Calu3 (cell line): ENCODE measurements at regions not wholly inside any gene's neighbourhood (a gene's known extent, or its start where the extent isn't known, plus 50 kb on each side); places are given as distances from the start of the nearest gene placed in this dataset.

Experiments
- BruUV-seq: library from RNA; stranded (reverse); fragments of 400-500 nt; replicated peaks from 2 replicates; lab custom pipeline; 2021; lab: Mats Ljungman, UMichigan
- CTCF ChIA-PET: fragments of 300-600 bp; sonication (Branson Sonifier 250); formaldehyde crosslinking; loops from one replicate; lab custom pipeline; 2022; ENCODE audit warnings: antibody characterized with exemption; lab: Charles Lee
- DNase-seq: peaks from one replicate; pipeline ENCODE4 v3.0.0; 2022
- H3K27ac Mint-ChIP-seq: one replicate; pipeline ENCODE4 v1.8.0; 2022; ENCODE audit warnings: mixed read lengths; ENCODE audit not compliant: unreplicated experiment
- H3K27me3 Mint-ChIP-seq: one replicate; pipeline ENCODE4 v1.8.0; 2022; ENCODE audit warnings: mixed read lengths; ENCODE audit not compliant: unreplicated experiment
- H3K36me3 Mint-ChIP-seq: one replicate; pipeline ENCODE4 v1.8.0; 2022; ENCODE audit warnings: mild to moderate bottlenecking, moderate library complexity, mixed read lengths; ENCODE audit not compliant: insufficient read depth, unreplicated experiment
- H3K4me1 Mint-ChIP-seq: one replicate; pipeline ENCODE4 v1.8.0; 2022; ENCODE audit warnings: mild to moderate bottlenecking, low read depth, mixed read lengths; ENCODE audit not compliant: unreplicated experiment
- H3K4me3 Mint-ChIP-seq: one replicate; pipeline ENCODE4 v1.8.0; 2022; ENCODE audit warnings: mild to moderate bottlenecking, low read depth, moderate library complexity, mixed read lengths; ENCODE audit not compliant: unreplicated experiment
- H3K9me3 Mint-ChIP-seq: one replicate; pipeline ENCODE4 v1.8.0; 2022; ENCODE audit warnings: low read depth, mixed read lengths; ENCODE audit not compliant: unreplicated experiment
- CTCF ChIP-seq: fragments of 200-600 bp; IDR thresholded peaks from one replicate; pipeline ENCODE4 v1.8.0; 2022; ENCODE audit warnings: antibody characterized with exemption; ENCODE audit not compliant: unreplicated experiment
- intact Hi-C: fragments of 100-400 bp; cut with micrococcal nuclease; formaldehyde crosslinking; loops from one replicate; pipeline ENCODE4 v1.10.0; 2022; ENCODE audit not compliant: unreplicated experiment

DNA sequence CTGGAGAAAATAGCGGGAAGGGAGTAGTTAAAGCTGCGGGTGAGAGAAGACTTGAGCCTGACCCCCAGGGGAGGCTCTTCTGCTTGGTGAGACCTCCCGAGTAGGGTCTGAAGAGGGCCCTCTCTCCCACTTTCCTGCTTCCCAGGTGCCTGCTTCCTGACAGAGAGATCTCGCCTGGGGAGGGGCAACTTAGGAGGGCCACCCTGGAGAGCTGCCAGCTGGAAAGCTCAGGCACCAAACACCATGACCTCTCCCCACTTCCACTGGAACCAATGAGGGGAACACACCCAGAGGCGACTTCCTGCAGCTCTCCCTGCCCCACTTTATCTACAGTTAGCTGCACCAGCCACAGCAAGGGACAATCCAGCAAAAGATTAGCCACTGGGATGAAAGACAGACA lies 208.0 kb downstream of the TBXT start:
- Mint-ChIP-seq H3K27me3 (peaks cover 73% of the 10 kb centered on the region), H3K36me3 (no peaks in the 10 kb centered on the region), H3K9me3 (peaks cover 12% of the 10 kb centered on the region), H3K4me3 (no peak overlapping the region), H3K27ac (no peak overlapping the region), H3K4me1 (no peaks in the 10 kb centered on the region)
- DNase-seq, result no peak
- BruUV-seq, result no TSS peak
- intact Hi-C loops, result no loop called here
- CTCF ChIA-PET, result no interaction called here
- no peak for TF ChIP-seq CTCF

- intact Hi-C loops, result no loop called here
- H3K27ac Mint-ChIP-seq, result no peak overlapping the region
- peaks cover 59% of the 10 kb centered on the region for H3K27me3 Mint-ChIP-seq
- CTCF ChIA-PET, result no interaction called here
- no peak for TF ChIP-seq CTCF
- no peaks in the 10 kb centered on the region for H3K36me3 Mint-ChIP-seq
- no peak overlapping the region for H3K4me3 Mint-ChIP-seq
- no peaks in the 10 kb centered on the region for H3K4me1 Mint-ChIP-seq
- no peak for DNase-seq
- no TSS peak for BruUV-seq
- H3K9me3 Mint-ChIP-seq, result peaks cover 12% of the 10 kb centered on the region
These were observed 210.8 kb downstream of the TBXT start for GRCh38 chr6:165956874-165957273.

DNA sequence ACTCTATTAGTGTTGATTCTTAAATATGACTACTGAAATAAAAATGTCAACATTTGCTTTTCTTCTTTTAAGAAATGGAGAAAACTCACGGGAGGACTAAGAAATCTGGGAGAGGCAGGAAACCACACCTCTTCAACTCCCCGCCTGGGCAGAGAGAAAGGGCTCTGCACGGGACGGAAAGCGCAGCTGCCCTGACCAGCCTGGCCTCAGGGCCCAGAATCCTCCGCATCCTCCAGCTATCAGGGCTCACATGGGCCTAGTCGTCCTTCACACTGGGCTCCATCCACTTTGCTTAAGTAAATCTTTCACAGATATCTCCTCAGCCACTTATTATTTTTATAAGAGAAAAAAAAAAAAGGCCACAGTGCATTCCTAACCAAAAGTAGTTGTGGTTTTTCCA lies 215.1 kb downstream of the TBXT start:
- CTCF ChIA-PET, result no interaction called here
- no peak overlapping the region for H3K4me3 Mint-ChIP-seq
- no peak overlapping the region for H3K27ac Mint-ChIP-seq
- no TSS peak for BruUV-seq
- no peaks in the 10 kb centered on the region for H3K36me3 Mint-ChIP-seq
- peaks cover 54% of the 10 kb centered on the region for H3K27me3 Mint-ChIP-seq
- H3K4me1 Mint-ChIP-seq, result no peaks in the 10 kb centered on the region
- peaks cover 10% of the 10 kb centered on the region for H3K9me3 Mint-ChIP-seq
- intact Hi-C loops, result no loop called here
- no peak for DNase-seq
- no peak for TF ChIP-seq CTCF

DNA sequence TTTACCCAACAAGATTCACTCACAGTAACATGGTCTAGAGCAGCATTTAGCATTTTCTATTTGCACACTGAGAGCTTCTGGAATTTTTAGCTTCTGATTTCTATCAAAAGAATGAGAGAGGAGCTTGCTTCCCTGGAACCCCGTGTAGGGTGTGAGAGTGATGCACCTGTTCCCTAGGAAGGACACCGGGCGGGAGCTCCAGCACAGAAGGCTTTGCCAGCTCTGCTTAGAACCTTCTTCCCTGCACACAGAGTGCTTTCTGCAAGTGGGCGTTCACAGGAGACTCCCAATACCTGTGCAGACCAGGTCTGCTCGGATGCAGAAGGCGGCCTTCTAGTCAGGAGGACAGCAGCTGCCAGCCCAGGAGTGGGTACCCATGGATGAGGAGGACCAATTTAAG lies 217.3 kb downstream of the TBXT start:
- Mint-ChIP-seq H3K27me3 (peaks cover 48% of the 10 kb centered on the region), H3K9me3 (peaks cover 6% of the 10 kb centered on the region), H3K36me3 (no peaks in the 10 kb centered on the region), H3K4me1 (no peaks in the 10 kb centered on the region), H3K4me3 (no peak overlapping the region), H3K27ac (no peak overlapping the region)
- DNase-seq, result no peak
- no TSS peak for BruUV-seq
- TF ChIP-seq CTCF, result no peak
- intact Hi-C loops, result no loop called here
- CTCF ChIA-PET, result no interaction called here
